Common myeloid progenitor, CD34-positive (primary cell): ENCODE measurements at regions not wholly inside any gene's neighbourhood (a gene's known extent, or its start where the extent isn't known, plus 50 kb on each side); places are given as distances from the start of the nearest gene placed in this dataset.

ENCODE experiments used
- CTCF ChIA-PET: fragments of 350-600 bp; sonication (Branson Sonifier 250); formaldehyde crosslinking; loops from one replicate; lab custom pipeline; 2021; ENCODE audit warnings: antibody characterized with exemption; lab: Charles Lee
- POLR2A ChIA-PET: fragments of 350-600 bp; sonication (Branson Sonifier 250); formaldehyde crosslinking; loops from one replicate; lab custom pipeline; 2021; ENCODE audit warnings: antibody characterized with exemption; lab: Charles Lee
- DNase-seq, 3 donors: peaks; one replicate each; pipeline versions ENCODE4 v3.0.0 to v3.0.0-alpha.2; 2013
- H3K27ac ChIP-seq, 2 experiments: 1 replicate in 1 of 2; 2 replicates in 1 of 2; pipeline ENCODE4 v1.7.0; 2013; ENCODE audit warnings: inconsistent platforms in 2 of 2, low read length in 2 of 2, mild to moderate bottlenecking in 2 of 2, low read depth in 1 of 2, moderate library complexity in 1 of 2; ENCODE audit not compliant: severe bottlenecking in 2 of 2, insufficient read depth in 1 of 2, poor library complexity in 1 of 2
- H3K27me3 ChIP-seq, 5 experiments: replicated peaks in 2 of 5; 1 replicate in 3 of 5; 2 replicates in 2 of 5; pipeline versions ENCODE4 v1.6.1 to v1.7.0; 2013; ENCODE audit warnings: low read length in 4 of 5, mild to moderate bottlenecking in 2 of 5, moderate library complexity in 2 of 5, inconsistent platforms in 1 of 5; ENCODE audit not compliant: insufficient read depth in 5 of 5, control insufficient read depth in 4 of 5
- H3K36me3 ChIP-seq, 4 experiments: 1 replicate in 2 of 4; 2 replicates in 2 of 4; pipeline versions ENCODE4 v1.6.1 to v1.7.0; 2013; ENCODE audit warnings: low read length in 3 of 4, control low read depth in 1 of 4, mild to moderate bottlenecking in 1 of 4; ENCODE audit not compliant: control insufficient read depth in 4 of 4, insufficient read depth in 4 of 4
- H3K4me1 ChIP-seq, 4 experiments: 1 replicate in 3 of 4; 2 replicates in 1 of 4; pipeline versions ENCODE4 v1.6.1 to v1.7.1; 2013; ENCODE audit warnings: low read length in 3 of 4, mild to moderate bottlenecking in 3 of 4, control low read depth in 1 of 4, inconsistent platforms in 1 of 4, moderate library complexity in 1 of 4; ENCODE audit not compliant: control insufficient read depth in 4 of 4, insufficient read depth in 4 of 4; ENCODE audit errors: control extremely low read depth in 1 of 4
- H3K4me3 ChIP-seq, 7 experiments: 1 replicate in 4 of 7; 2 replicates in 3 of 7; pipeline versions ENCODE4 v1.5.1 to v1.7.0; 2013; ENCODE audit warnings: mild to moderate bottlenecking in 7 of 7, low read length in 6 of 7, moderate library complexity in 6 of 7, inconsistent platforms in 2 of 7, low read depth in 2 of 7, control low read depth in 1 of 7; ENCODE audit not compliant: insufficient read depth in 4 of 7, control insufficient read depth in 1 of 7; ENCODE audit errors: extremely low read depth in 1 of 7
- H3K9me3 ChIP-seq, 5 experiments: 1 replicate in 4 of 5; 2 replicates in 1 of 5; pipeline versions ENCODE4 v1.6.1 to v1.7.1; 2013; ENCODE audit warnings: low read length in 4 of 5, mild to moderate bottlenecking in 2 of 5, inconsistent platforms in 1 of 5, low read depth in 1 of 5, moderate library complexity in 1 of 5; ENCODE audit not compliant: control insufficient read depth in 4 of 5, insufficient read depth in 2 of 5; ENCODE audit errors: control extremely low read depth in 1 of 5
- WGBS: methylation state at CpG from one replicate; pipeline ENCODE4 v1.1.5; 2013; ENCODE audit not compliant: insufficient coverage; 5-methylcytosine and 5-hydroxymethylcytosine counted together

GRCh38 chr2:204434660-204435462 lies 110.4 kb upstream of the PARD3B start:
- peaks cover 0 to 11% (median 0%) of the 10 kb centered on the region in 5 experiments for H3K9me3 ChIP-seq
- H3K27ac ChIP-seq = no peak overlapping the region
- ChIA-PET POLR2A (interaction anchor here (0.6 kb wide), 1 partner anchor 73 kb away, joined by 3 read pairs; no protein-coding TSS in a partner anchor), CTCF (no interaction called here)
- no peaks in the 10 kb centered on the region for H3K4me1 ChIP-seq
- WGBS = 55% methylated on average over 2 of the region's 3 CpGs
- H3K27me3 ChIP-seq = no peaks in the 10 kb centered on the region
- no peaks in the 10 kb centered on the region for H3K36me3 ChIP-seq
- peak in 1 of 3 donors; percentile 1 for DNase-seq
- H3K4me3 ChIP-seq = no peak overlapping the region

- DNase-seq = no peak
- WGBS = no CpG with 5 or more reads among the region's 1 CpG
- H3K36me3 ChIP-seq = no peaks in the 10 kb centered on the region
- H3K4me3 ChIP-seq = no peak overlapping the region
- no peaks in the 10 kb centered on the region for H3K4me1 ChIP-seq
- no peak overlapping the region for H3K27ac ChIP-seq
- no peaks in the 10 kb centered on the region for H3K27me3 ChIP-seq
- peaks cover 0 to 11% (median 0%) of the 10 kb centered on the region in 5 experiments for H3K9me3 ChIP-seq
- ChIA-PET CTCF (interaction anchor here (1.0 kb wide), 1 partner anchor 82 kb away, joined by 3 read pairs; no protein-coding TSS in a partner anchor), POLR2A (no interaction called here)
Observed at GRCh38 chr2:204436230-204436629, 109.0 kb upstream of the PARD3B start.

GRCh38 chr2:204437408-204437807 lies 107.9 kb upstream of the PARD3B start:
- Histone ChIP-seq H3K4me3 (no peak overlapping the region), H3K4me1 (no peaks in the 10 kb centered on the region), H3K9me3 (peaks cover 0 to 5% (median 0%) of the 10 kb centered on the region in 5 experiments), H3K36me3 (no peaks in the 10 kb centered on the region), H3K27ac (no peak overlapping the region), H3K27me3 (no peaks in the 10 kb centered on the region)
- ChIA-PET POLR2A (no interaction called here), CTCF (interaction anchor here (0.5 kb wide), 1 partner anchor 864 kb away, joined by 3 read pairs; no protein-coding TSS in a partner anchor)
- no peak for DNase-seq
- WGBS = no CpG with 5 or more reads among the region's 5 CpGs

GRCh38 chr2:204437815-204438756 lies 107.2 kb upstream of the PARD3B start:
- Histone ChIP-seq H3K4me1 (no peaks in the 10 kb centered on the region), H3K36me3 (no peaks in the 10 kb centered on the region), H3K27ac (no peak overlapping the region), H3K27me3 (no peaks in the 10 kb centered on the region), H3K4me3 (no peak overlapping the region), H3K9me3 (peaks cover 0 to 3% (median 0%) of the 10 kb centered on the region in 5 experiments)
- no peak for DNase-seq
- CTCF ChIA-PET = no interaction called here
- 89% methylated on average over 18 of the region's 18 CpGs for WGBS
- POLR2A ChIA-PET = no interaction called here

- Histone ChIP-seq H3K36me3 (no peaks in the 10 kb centered on the region), H3K9me3 (peaks cover 0 to 10% (median 3%) of the 10 kb centered on the region in 5 experiments), H3K4me3 (no peak overlapping the region), H3K27me3 (no peaks in the 10 kb centered on the region), H3K4me1 (no peaks in the 10 kb centered on the region), H3K27ac (no peak overlapping the region)
- no peak for DNase-seq
- POLR2A ChIA-PET = no interaction called here
- CTCF ChIA-PET = no interaction called here
Observed at GRCh38 chr2:204441316-204441715, 104.0 kb upstream of the PARD3B start.

GRCh38 chr2:204445149-204445548 lies 100.1 kb upstream of the PARD3B start:
- ChIA-PET POLR2A (no interaction called here), CTCF (no interaction called here)
- no peaks in the 10 kb centered on the region for H3K27me3 ChIP-seq
- H3K4me3 ChIP-seq = no peak overlapping the region
- DNase-seq = no peak
- no peaks in the 10 kb centered on the region for H3K36me3 ChIP-seq
- H3K27ac ChIP-seq = no peak overlapping the region
- WGBS = 100% methylated on average over 1 of the region's 3 CpGs
- peaks cover 0 to 10% (median 3%) of the 10 kb centered on the region in 5 experiments for H3K9me3 ChIP-seq
- no peaks in the 10 kb centered on the region for H3K4me1 ChIP-seq
